Right lobe of liver (tissue), 4 donors: ENCODE measurements at regions not wholly inside any gene's neighbourhood (a gene's known extent, or its start where the extent isn't known, plus 50 kb on each side); places are given as distances from the start of the nearest gene placed in this dataset.

ENCODE experiments used
- POLR2A ChIP-seq: fragments of 450-650 bp; IDR thresholded peaks from one replicate; pipeline ENCODE4 v1.6.1; 2017; ENCODE audit warnings: antibody characterized with exemption, mild to moderate bottlenecking
- TF ChIP-seq, protein P1 (sequence below), 4 donors: fragments of 200-600 bp in 3 of 4; fragments of 450-650 bp in 1 of 4; IDR thresholded peaks; one replicate each; pipeline versions ENCODE4 v1.5.1 to v1.8.0; 2016 to 2022; ENCODE audit warnings: antibody characterized with exemption in 4 of 4, mild to moderate bottlenecking in 2 of 4
- donor health status: DM: no; HTN: no; CAD: no.
- donor health status: DM: no; HTN: no; CAD: no.
- donor health status: DM: no; HTN: yes; CAD: no.

DNA sequence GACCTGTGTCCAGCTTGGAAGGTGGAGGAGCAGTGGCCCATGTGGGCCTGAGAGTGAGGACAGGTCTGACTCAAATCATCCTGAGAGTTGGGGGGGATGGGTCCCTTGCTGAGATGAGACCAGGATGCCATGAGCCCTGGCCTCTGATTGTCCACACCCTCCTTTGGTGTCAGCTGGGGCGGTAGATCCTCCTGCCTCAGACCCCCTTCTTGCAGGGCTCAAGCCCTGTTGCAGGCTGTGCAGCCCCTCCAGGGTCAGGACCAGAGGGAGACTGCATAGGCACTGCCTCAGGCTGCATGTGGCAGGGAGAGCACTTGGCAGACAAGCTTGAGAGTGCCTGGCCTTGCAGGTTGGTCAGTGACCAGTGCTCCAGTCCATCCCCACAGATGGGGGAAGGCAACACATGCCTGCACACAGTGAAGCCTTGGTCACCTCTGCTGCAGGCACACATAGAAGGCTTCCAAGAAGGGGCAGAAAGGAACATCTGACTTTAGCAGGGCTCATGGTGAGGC lies 82.2 kb upstream of the ACTRT2 start:
- TF ChIP-seq, protein P1, sequence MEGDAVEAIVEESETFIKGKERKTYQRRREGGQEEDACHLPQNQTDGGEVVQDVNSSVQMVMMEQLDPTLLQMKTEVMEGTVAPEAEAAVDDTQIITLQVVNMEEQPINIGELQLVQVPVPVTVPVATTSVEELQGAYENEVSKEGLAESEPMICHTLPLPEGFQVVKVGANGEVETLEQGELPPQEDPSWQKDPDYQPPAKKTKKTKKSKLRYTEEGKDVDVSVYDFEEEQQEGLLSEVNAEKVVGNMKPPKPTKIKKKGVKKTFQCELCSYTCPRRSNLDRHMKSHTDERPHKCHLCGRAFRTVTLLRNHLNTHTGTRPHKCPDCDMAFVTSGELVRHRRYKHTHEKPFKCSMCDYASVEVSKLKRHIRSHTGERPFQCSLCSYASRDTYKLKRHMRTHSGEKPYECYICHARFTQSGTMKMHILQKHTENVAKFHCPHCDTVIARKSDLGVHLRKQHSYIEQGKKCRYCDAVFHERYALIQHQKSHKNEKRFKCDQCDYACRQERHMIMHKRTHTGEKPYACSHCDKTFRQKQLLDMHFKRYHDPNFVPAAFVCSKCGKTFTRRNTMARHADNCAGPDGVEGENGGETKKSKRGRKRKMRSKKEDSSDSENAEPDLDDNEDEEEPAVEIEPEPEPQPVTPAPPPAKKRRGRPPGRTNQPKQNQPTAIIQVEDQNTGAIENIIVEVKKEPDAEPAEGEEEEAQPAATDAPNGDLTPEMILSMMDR (IDR thresholded peaks at IDR 0.05): no peak
- no peak for TF ChIP-seq POLR2A
